ENCODE measurements at regions not wholly inside any gene's neighbourhood (a gene's known extent, or its start where the extent isn't known, plus 50 kb on each side); places are given as distances from the start of the nearest gene placed in this dataset.
A peak's percentile ranks its signal among the peaks of the same experiment; 100 is the strongest.

DNA sequence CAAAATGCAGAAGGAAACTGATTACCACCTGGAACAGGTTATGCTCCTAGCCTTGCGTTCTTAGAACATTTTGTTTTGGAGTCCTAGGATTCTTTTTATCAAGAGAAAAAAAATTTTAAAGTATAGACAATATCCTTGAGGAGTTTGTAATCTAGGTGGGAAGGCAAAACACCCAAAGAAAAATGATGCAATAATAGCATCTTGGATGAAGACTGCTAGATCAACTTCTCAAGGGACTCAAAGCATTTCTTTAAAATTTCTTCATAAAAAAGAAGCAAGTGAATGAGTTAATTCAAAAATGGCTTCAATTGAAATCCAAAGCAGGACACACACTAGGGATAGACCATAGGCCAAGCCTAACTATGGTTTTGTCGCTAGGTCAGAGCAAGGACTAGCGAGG lies 515.8 kb upstream of the ZFHX3 start:
- DNase-seq = no peak

DNA sequence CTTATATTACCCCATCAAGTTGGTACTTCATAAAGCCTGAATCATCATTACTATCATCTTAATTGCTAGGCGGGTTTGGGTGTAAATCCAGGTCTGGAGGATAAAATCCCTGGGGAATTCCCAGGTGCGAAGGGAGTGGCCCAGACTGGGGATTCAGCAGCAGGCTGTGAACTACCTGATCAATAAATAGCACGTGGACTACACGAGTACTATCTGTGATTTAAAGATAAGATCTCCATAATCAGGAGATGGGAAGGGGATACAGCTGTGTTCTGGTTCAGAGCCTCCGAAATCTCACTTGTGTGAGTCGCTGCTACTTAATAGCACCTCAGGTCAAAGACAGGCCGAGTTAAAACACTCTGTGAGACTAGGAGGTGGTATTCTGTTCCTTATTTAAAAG lies 512.6 kb upstream of the ZFHX3 start:
- no peak for DNase-seq

DNA sequence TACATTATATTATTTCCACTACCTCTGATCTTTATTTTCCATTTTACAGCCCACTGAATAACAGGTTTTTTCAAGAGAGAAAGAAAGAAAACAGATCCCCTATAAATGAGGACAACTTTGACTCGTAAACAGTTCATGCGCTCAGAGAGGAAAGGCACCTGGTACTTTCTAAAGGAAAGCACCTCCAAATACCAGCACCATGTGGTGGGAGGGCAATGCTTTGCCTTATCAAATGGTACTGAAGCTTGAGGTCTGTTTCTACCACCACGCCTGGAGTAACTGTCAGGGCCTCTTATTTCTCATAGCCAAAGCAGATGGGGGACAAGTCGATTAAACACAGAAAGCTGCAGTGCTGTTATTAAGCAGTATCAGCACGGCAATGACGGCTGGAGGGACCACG lies 510.3 kb upstream of the ZFHX3 start:
- DNase-seq = no peak

DNA sequence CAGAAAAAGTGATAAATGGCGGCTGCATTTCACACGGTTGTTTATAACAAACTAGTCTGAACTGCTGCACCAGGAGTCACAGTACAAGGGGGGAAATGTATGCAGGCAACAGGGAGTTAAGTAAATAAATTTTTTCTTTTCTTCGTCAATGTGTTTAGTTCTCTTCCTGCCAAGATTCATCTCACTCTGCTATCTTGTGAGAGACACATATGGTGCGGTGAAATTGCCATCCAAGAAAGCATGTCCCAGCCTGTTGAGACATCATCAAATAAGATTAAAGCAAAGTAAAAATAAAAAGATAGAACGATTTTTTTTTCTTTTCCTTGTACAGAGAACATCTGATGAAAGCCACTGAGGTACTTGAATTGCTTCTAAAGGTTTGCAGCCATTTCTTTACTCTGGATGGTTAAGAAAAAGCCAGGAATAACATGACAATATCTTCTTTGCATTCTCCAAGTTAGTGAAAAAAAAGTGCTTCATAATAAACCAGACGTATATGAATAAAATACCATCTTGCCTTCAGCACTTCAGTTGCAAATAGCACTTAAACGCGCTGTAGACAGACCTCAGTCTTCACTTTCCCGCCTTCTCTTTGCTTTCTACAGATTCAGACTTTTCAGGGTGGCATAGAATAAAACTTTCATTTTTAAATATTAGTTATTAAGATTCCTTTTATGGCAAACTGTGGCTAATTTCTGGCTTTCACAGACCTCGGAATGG lies 506.2 kb upstream of the ZFHX3 start:
- DNase-seq = no peak

DNA sequence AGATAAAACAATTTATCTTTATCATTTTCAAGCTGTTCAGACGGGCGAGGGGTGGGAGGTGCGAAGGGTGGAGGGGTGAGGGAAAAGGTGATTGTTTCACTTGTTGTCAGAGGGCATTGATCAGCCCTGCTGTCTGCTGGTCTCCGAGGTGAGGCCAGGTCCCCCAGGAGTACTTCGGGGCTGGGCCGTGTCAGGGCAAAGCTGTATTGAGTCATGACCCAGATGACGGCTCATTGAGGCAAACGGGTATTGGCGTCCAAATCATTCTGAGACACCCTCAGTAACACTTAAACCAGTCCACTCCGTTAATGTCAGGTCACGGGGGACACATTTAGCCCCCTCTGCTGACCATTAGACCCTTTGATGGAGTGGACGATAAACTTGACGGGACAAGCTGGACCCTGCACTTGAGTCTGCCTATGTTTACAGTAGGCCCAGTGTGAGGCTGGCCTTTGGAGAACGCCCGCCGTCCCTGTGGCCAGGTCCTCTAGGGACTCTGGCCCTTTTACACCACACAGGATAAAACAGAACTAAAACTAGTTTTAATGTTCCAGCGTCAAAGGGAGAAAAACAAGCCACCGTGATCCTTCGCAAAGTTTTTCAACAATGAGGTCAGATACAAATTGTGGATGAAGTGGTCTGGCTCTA lies 502.2 kb upstream of the ZFHX3 start:
- DNase-seq = no peak

DNA sequence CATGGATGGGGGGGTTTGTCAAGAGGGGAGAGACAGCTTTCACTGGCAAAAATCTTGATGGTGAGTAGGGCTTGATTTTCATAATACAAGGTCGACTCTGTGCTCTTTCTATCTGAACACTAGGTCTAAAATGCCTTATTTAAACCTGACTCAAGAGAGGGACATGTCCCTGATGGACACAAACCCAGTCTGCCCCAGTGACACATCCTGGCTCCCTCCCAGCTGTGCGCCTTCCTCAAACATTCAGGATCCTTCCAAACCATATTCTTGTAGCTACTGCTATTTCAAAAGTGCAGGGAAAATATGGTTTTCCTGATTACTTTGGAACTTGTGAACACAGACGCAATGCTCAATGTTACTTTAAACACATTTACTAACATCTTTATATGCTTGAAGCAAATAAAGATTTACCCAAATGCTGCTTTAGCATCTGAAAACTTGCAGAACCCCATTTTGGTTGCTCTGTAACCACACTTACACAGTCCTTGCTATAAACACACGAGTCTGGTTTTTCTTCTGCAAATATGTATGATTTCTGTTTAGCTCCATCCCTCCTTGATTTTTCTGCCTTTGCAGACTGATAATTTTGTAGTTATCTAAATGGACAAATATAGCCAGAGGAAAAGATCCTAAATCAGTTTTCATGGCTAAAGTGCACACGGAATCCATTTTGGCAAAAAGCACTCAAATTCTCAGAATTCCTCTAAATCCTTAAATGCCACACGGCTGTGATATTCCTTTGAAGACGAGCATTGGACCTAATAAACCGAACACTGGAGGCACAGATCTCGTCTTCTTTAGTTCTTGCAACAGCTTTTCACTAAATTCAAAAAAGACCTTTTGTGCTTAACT lies 499.9 kb upstream of the ZFHX3 start:
- DNase-seq = peak; percentile 36

DNA sequence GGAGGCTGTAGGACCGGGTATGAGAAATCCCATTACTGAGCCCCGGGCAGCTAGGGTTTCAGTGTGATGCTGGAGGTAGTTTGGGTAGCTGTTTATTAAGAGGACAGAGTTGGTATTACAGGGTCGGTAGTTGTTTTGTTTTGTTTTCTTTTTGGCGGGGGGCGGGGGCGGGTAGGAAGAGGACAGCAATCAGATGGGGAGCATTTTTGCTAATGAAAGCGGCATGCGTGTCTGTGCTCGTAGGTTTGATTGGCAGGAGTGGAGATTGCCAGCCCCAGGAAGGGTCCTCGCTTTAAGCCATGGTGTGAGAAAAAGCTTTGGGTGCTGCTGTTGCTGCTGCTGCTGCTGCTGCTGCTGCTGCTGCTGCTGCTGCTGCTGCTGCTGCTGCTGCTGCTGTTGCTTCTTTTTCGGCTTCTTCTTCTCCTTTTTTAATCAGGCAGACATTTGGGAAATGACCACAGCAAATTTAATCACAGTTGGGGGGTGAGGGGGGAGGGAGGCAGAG lies 498.5 kb upstream of the ZFHX3 start:
- DNase-seq = no peak

DNA sequence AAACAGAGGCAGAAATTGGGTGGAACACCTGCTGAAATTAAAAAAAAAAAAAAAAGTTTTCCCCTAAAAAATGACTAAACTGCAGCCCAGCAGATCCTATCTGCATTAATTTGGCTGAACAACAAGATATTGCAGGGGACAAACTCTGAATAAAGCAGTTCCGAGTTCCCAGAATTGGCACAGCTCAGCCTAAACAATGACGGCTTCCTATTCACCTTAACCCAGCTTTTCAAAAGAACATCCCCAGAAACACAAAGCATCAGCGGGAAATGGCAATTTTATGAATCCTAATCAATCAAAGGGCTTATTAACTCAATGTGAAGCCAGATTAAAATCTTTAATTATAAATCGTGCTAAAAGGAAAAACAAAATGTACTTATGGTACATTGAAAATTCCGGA lies 497.8 kb upstream of the ZFHX3 start:
- no peak for DNase-seq

DNA sequence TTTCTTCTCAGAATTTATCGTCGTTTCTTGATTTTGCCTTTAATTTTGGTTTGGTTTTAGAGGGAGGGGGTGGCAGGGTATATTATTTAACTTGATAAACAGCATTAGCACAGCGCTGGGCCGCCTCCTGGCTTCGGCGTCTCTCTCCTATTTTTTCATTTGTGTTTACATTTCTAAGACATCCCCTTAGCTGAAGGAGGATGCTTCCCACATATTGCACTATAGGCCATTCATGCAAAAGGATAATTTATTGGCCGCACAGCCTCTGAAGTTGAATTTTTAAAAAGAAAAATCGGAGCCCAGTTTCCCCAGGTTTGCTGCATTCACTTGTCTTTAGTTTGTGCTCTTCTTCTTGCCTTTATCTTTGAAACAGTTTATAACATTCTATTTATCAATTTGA lies 497.4 kb upstream of the ZFHX3 start:
- DNase-seq = no peak

DNA sequence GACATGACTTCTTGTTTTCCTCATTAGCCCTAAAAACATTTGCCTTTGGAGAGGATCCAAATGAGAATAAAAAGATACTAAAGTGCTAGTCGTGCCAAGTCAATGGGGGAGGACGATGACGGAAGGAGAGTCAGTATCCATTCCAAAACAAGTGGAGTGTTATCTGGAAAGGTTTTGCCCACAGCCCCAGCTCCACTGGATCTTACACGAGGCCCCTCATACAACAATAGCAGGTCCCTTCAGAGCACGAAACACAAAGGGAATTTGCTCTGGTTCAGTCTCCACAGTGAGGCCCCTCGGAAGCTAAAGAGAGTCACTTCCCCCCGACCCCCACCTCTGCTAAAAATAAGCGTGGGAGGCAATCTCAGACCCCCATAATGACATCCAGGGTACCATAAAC lies 496.9 kb upstream of the ZFHX3 start:
- no peak for DNase-seq

DNA sequence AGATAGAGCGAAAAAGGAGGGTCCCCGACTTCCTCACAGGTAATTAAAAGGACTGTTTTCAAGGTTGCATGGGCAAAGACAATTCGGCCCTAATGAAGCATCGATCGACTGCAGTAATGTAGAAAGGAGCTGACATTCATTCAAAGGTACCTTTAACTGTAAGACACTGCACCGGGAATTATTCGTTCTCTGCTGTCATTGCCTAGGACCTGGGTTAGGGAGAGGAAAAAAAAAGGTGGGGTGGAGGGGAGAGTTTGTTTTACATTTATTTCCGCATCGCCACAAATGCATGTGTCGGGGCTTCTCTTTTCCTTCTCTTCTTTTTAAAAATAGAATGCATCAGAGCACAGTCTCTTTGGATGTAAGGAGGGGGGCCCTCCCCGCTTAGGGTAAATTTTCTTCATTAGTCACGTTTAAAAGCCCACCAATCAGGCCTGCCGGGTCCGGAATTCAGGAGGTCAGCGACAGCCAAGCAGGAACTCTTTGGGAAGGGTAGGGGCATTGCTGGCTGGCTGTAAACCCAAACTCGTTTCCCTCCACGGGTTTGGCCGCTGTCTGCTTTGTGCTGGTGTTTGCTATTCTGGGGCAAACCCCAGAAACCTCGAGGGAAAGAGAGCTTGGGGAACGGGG lies 496.2 kb upstream of the ZFHX3 start:
- DNase-seq = no peak

DNA sequence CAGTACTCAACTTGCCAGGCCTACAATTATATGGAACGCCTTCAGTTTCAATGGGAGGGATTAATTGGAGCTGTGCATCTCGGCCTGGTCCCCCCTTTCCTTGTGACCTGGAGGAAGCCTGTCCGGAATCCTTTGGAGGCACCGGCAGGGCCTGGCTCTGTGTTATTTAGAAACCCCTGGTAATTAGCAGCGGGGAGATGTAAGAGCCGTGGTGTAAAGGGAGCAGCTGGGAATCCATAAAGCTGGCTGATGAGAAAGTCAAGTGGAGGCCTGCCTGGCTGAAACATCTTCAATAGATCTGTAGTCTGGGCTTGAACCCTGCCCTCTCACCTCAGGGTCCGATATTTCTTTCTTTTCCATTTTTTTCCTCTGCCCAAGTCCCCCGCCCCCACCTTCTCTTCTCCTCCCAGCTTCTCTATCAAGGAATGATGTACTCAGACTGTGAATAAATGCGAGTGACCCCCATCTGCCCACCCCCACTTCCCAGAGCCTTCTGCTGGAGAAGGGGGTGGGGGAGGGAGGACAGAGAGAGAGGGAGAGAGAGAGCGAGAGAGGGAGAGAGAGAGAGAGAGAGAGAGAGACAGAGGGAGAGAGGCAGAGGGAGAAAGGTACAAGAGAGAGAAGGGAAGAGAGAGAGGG lies 495.5 kb upstream of the ZFHX3 start:
- DNase-seq = no peak

DNA sequence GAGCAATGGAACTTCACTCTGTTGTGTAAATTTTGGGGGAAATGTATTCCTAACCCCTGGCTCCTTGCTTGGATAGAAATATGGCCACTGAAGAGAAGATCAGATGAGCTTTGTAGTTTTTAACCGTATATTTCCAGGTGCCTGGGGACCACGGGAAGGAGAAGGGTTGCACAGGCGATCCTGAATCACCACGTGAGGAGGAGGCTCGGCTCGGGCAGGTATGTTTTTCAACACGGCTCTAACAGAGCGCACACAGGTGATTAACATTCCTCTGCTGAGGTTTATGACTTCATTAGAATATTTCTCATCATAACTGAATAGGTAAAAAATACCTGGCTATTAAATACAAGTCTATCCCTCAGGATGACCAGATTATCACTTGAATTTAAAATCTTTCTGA lies 495.0 kb upstream of the ZFHX3 start:
- no peak for DNase-seq

DNA sequence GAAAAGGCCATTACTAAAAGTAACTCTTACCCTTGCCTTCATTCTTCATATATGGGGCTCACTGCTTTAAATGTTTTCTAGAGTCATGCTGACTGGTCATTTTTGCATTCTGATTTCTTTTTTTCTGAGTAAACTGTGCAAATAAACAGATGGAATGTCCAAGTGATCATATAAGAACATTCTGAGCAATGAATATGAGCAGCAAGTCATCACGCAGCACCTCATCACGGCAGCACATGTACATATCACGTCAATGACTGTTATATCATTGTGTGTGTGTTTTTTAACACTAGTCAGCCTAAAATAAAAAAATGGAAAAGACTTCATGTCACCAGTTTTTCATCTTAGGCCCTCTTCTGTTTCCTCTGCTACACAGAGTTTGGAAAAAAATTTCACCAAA lies 490.0 kb upstream of the ZFHX3 start:
- no peak for DNase-seq

DNA sequence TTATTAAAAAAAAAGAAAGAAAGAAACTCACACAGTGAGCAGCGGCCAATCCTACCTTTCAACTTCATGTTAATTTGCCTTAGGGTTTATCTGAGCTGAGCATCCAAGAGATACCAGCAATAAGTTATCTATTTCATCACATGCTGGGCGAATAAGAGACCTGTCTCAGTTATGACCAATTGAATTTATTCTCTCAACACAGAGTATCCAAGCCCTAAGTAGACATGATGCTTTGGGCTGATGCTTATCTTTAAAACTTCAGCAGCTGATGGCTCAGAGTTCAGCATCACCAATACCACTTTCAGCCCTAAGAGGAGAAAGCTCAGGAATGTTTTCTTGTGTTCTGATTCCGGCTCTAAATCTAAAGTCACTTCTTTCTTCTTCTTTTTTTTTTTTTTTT lies 489.0 kb upstream of the ZFHX3 start:
- DNase-seq = no peak

DNA sequence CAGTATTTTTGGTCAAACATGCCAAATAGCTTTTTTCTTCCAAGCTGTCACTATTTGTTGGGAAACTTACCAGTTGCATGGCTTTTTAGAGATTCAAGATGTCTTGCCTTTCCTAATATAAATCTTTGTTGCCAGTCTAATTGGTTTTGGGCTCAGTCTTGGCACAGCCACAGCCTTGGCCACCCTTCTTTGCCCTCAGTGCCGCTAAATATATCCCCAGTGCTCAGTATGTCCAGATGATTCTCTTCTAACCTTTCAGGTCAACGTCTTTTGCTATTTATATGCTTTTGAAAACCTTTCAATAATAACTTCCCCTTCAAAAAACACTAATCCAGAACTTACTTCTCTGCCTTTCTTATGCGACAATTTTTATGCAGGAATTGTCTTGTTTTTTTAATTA lies 483.1 kb upstream of the ZFHX3 start:
- DNase-seq = no peak

DNA sequence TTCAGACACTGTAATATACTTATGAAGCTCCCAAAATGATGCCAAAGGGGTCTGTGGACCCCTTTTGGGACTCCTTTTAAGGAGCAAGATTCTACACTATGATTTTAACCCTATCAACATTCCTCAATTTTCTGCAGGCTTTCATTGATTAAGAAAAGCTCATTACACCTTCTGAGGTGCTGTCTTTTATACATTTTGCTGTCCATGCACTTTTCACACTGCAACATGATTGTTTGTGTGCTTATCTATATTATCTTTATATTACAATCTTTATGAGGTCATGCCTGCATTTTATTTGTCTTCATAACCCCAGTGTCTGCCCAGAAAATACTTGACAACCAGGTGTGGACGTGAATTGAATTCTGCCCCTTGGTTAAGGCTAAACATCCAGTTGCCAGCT lies 482.6 kb upstream of the ZFHX3 start:
- DNase-seq = no peak

DNA sequence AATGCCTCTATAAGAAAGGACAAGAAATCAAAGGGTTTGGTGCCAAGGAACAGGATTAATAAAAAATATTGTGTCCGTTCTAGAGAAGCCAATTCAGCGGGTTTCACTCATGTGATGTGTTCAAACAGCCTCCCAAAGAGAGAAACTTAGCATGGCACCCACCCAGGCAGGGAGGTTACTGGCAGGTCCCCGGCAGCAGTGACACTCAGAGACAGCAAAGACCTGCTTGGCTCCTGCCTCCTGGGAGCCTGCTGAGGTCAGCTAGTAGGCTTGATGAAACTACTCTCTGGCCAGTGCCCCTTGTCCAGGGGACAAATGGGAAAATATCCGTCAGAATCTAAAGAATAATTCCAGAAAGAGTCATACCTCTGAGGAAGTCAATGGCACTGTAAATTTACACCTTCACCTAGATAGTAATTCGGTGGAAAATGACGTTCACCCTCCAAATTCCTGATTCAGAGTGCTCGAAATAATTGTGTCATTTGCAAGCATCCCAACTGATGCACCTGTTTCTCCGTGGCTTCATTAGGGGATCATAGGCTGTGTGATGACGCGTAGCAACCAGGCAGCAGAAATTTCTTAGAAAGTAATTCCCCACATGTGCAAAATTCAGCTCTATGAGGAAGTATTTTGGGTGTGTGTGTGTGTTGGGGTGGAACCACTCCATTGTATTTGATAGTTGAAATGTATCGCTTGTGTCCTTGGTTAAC lies 481.5 kb upstream of the ZFHX3 start:
- no peak for DNase-seq

DNA sequence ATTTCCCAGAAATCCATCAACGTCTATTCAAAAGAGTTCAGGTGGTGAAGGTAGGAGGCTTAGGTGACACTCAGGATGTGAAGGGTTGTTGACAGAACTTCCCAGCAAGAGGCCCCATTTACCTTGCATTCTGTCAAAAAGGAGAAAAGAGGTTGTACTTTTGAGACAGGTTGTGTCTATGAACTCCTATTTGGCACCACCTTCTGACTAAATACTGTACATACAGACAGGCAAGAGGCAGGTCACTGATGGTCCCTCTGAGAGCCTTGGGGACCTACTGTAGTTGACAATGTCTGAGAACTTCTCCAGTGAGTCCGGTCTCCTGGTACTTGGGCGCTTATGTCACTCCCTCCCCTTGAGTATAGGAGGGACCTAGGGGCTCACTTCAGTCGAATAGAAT lies 479.3 kb upstream of the ZFHX3 start:
- no peak for DNase-seq

DNA sequence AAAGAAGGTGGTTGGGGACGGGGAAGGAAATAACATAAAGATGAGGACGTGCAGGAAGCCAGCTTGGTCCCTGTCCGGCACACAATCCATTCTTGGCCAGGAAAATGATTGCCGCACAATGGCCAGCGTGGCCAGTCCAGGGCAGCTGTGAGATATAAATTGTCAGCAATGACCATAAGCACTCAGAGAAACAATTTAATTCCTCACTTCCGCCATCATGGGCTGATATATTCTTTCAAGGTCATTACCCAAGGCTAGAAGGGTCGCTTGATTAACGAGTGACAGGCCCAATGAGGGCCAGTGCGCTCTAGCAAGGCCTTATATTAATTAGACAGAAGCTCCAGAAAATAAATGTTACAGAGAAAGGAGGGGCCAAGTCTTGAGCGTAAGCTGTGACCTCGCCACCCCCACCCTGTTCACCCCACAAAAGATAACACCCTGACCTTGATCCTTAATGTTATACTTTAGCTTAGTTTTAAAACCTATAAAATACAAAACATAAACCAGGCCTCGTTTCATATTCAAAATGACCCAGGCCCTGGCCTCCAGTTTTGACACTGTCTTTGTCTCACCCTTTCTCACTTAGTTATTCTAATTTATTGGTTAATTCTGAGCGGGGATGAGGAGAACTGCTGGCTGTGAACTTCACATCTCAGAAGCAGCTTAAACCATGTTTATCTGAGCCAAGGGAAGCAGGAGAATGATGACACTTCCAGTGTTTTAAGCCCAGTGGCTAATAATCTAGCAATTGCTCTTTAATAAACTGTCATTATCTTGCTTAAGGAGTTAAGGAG lies 478.3 kb upstream of the ZFHX3 start:
- no peak for DNase-seq

DNA sequence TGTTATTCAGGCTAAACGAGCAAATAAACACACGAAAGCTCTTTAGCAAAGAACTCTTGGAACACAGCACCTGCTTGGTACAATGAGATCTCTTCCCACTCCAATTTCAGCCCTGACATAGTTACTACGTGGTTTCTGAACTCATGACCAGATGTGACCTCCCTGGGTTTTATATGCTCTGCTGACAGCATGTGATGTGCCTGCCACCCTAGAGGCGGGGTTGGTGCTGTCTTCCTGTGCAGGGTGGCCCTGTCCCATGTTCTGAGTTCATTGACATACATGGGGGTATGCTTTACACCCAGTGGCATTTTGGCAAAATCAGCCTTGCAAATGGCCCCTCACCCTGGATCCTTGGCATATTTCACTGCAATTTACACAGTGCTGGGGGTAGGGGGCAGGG lies 475.3 kb upstream of the ZFHX3 start:
- no peak for DNase-seq

All from femur (tissue), 1 donor.